Gastrocnemius medialis (tissue), 4 donors: ENCODE measurements at regions not wholly inside any gene's neighbourhood (a gene's known extent, or its start where the extent isn't known, plus 50 kb on each side); places are given as distances from the start of the nearest gene placed in this dataset.

Experiments used
- POLR2A ChIP-seq, 2 donors: fragments of 450-650 bp; IDR thresholded peaks; one replicate each; pipeline ENCODE4 v1.6.1; 2017; ENCODE audit warnings: antibody characterized with exemption in 2 of 2, mild to moderate bottlenecking in 2 of 2, moderate library complexity in 2 of 2
- TF ChIP-seq, protein P1 (sequence below), 5 experiments: fragments of 450-650 bp in 3 of 5; fragments of 200-600 bp in 2 of 5; sonication (generic) in 2 of 5; IDR thresholded peaks in 4 of 5; conservative IDR thresholded peaks in 1 of 5; 1 replicate in 4 of 5; 2 replicates in 1 of 5; pipeline ENCODE4 v1.5.1; 2016 to 2019; ENCODE audit warnings: antibody characterized with exemption in 5 of 5, mild to moderate bottlenecking in 3 of 5, moderate library complexity in 3 of 5

GRCh38 chr9:108290839-108291585 lies 564.8 kb downstream of the ACTL7B start:
- TF ChIP-seq, protein P1, sequence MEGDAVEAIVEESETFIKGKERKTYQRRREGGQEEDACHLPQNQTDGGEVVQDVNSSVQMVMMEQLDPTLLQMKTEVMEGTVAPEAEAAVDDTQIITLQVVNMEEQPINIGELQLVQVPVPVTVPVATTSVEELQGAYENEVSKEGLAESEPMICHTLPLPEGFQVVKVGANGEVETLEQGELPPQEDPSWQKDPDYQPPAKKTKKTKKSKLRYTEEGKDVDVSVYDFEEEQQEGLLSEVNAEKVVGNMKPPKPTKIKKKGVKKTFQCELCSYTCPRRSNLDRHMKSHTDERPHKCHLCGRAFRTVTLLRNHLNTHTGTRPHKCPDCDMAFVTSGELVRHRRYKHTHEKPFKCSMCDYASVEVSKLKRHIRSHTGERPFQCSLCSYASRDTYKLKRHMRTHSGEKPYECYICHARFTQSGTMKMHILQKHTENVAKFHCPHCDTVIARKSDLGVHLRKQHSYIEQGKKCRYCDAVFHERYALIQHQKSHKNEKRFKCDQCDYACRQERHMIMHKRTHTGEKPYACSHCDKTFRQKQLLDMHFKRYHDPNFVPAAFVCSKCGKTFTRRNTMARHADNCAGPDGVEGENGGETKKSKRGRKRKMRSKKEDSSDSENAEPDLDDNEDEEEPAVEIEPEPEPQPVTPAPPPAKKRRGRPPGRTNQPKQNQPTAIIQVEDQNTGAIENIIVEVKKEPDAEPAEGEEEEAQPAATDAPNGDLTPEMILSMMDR (IDR thresholded peaks at IDR 0.05 in 4 of 5, conservative IDR thresholded peaks at IDR 0.05 in 1 of 5): no peak
- no peak for TF ChIP-seq POLR2A (IDR thresholded peaks at IDR 0.05)
